DOHH2 (cell line): ENCODE measurements at regions not wholly inside any gene's neighbourhood (a gene's known extent, or its start where the extent isn't known, plus 50 kb on each side); places are given as distances from the start of the nearest gene placed in this dataset.

Experiments
- EZH2phosphoT487 ChIP-seq: fragments of 200-600 bp; sonication (generic); IDR thresholded peaks from 2 replicates; pipeline ENCODE4 v1.6.1; 2017; ENCODE audit warnings: borderline replicate concordance, mild to moderate bottlenecking, antibody characterized with exemption, low read length, moderate library complexity, mixed read lengths
- TF ChIP-seq, protein P1 (sequence below): fragments of 200-600 bp; sonication (generic); IDR thresholded peaks from one replicate; pipeline ENCODE4 v1.5.1; 2014; ENCODE audit warnings: antibody characterized with exemption, mild to moderate bottlenecking, low read depth, low read length; ENCODE audit not compliant: poor library complexity, severe bottlenecking

DNA sequence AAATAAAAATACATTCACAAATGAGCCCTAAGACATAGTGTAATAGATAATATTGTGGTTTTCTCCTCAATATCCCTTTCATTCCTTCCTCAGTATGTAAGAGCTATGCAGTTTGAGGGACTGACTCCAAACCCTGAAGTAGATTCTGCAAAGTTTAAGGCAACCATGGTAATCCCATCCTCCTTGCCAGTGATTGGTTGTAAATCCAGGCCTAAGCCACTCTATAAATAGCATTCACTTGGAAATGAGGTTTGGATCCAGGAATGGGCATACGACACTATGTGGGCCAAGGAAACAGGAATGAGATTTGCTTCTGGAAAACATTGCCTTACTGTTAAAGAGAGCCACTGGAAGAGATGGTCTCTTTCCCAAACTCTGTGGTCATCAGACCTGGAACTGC, 468.7 kb upstream of the SOX5 start:
- TF ChIP-seq, protein P1, sequence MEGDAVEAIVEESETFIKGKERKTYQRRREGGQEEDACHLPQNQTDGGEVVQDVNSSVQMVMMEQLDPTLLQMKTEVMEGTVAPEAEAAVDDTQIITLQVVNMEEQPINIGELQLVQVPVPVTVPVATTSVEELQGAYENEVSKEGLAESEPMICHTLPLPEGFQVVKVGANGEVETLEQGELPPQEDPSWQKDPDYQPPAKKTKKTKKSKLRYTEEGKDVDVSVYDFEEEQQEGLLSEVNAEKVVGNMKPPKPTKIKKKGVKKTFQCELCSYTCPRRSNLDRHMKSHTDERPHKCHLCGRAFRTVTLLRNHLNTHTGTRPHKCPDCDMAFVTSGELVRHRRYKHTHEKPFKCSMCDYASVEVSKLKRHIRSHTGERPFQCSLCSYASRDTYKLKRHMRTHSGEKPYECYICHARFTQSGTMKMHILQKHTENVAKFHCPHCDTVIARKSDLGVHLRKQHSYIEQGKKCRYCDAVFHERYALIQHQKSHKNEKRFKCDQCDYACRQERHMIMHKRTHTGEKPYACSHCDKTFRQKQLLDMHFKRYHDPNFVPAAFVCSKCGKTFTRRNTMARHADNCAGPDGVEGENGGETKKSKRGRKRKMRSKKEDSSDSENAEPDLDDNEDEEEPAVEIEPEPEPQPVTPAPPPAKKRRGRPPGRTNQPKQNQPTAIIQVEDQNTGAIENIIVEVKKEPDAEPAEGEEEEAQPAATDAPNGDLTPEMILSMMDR, result no peak
- TF ChIP-seq EZH2phosphoT487, result no peak
